Stomach smooth muscle (tissue), 2 donors: ENCODE measurements at regions not wholly inside any gene's neighbourhood (a gene's known extent, or its start where the extent isn't known, plus 50 kb on each side); places are given as distances from the start of the nearest gene placed in this dataset.

Experiments used
- H3K27ac ChIP-seq: one replicate; pipeline ENCODE4 v1.7.0; 2013; ENCODE audit warnings: mild to moderate bottlenecking, low read length, inconsistent platforms
- H3K27me3 ChIP-seq, 2 donors: one replicate each; pipeline ENCODE4 v1.7.0; 2013; ENCODE audit warnings: low read length in 2 of 2; ENCODE audit not compliant: insufficient read depth in 2 of 2, control insufficient read depth in 1 of 2
- H3K36me3 ChIP-seq, 2 donors: one replicate each; pipeline ENCODE4 v1.7.0; 2013; ENCODE audit warnings: low read length in 2 of 2; ENCODE audit not compliant: control insufficient read depth in 2 of 2, insufficient read depth in 2 of 2
- H3K4me1 ChIP-seq: one replicate; pipeline ENCODE4 v1.7.0; 2013; ENCODE audit warnings: low read length; ENCODE audit not compliant: control insufficient read depth, insufficient read depth
- H3K4me3 ChIP-seq, 2 donors: one replicate each; pipeline ENCODE4 v1.7.0; 2013; ENCODE audit warnings: low read length in 2 of 2
- H3K9ac ChIP-seq, 2 donors: one replicate each; pipeline ENCODE4 v1.7.0; 2013; ENCODE audit warnings: low read length in 2 of 2, mild to moderate bottlenecking in 1 of 2
- H3K9me3 ChIP-seq, 2 donors: one replicate each; pipeline ENCODE4 v1.7.0; 2013; ENCODE audit warnings: low read length in 2 of 2; ENCODE audit not compliant: control insufficient read depth in 2 of 2
- donor health status: healthy.
- donor health status: Pancreatic carcinoma.

GRCh38 chr7:91517201-91517785, 253.1 kb downstream of the FZD1 start:
- H3K27me3 ChIP-seq, result no peaks in the 10 kb centered on the region
- H3K36me3 ChIP-seq, result no peaks in the 10 kb centered on the region

GRCh38 chr7:91518058-91518457, 253.8 kb downstream of the FZD1 start:
- Histone ChIP-seq H3K27ac (no peak overlapping the region), H3K36me3 (no peaks in the 10 kb centered on the region), H3K4me1 (no peaks in the 10 kb centered on the region), H3K4me3 (no peak overlapping the region), H3K27me3 (no peaks in the 10 kb centered on the region), H3K9ac (no peak overlapping the region), H3K9me3 (no peaks in the 10 kb centered on the region)

More at GRCh38 chr7:91517201-91517785, 253.1 kb downstream of the FZD1 start:
- Histone ChIP-seq H3K9me3 (no peaks in the 10 kb centered on the region), H3K9ac (no peak overlapping the region), H3K27ac (no peak overlapping the region), H3K4me1 (no peaks in the 10 kb centered on the region), H3K4me3 (no peak overlapping the region)

- Histone ChIP-seq H3K4me1 (no peaks in the 10 kb centered on the region), H3K36me3 (no peaks in the 10 kb centered on the region), H3K9ac (no peak overlapping the region), H3K27ac (no peak overlapping the region), H3K9me3 (no peaks in the 10 kb centered on the region), H3K27me3 (no peaks in the 10 kb centered on the region), H3K4me3 (no peak overlapping the region)
Observed at GRCh38 chr7:91519241-91520158, 255.3 kb downstream of the FZD1 start.

- Histone ChIP-seq H3K36me3 (no peaks in the 10 kb centered on the region), H3K9me3 (no peaks in the 10 kb centered on the region), H3K9ac (no peak overlapping the region), H3K4me1 (no peaks in the 10 kb centered on the region), H3K4me3 (no peak overlapping the region), H3K27ac (no peak overlapping the region), H3K27me3 (no peaks in the 10 kb centered on the region)
Observed at GRCh38 chr7:91520645-91521044, 256.4 kb downstream of the FZD1 start.

- Histone ChIP-seq H3K27me3 (no peaks in the 10 kb centered on the region), H3K36me3 (no peaks in the 10 kb centered on the region)
Observed at GRCh38 chr7:91526404-91526803, 262.2 kb downstream of the FZD1 start.

GRCh38 chr7:91527460-91527859, 263.2 kb downstream of the FZD1 start:
- Histone ChIP-seq H3K27me3 (no peaks in the 10 kb centered on the region), H3K36me3 (no peaks in the 10 kb centered on the region), H3K9ac (no peak overlapping the region), H3K27ac (no peak overlapping the region), H3K9me3 (no peaks in the 10 kb centered on the region), H3K4me3 (no peak overlapping the region), H3K4me1 (no peaks in the 10 kb centered on the region)

More at GRCh38 chr7:91526404-91526803, 262.2 kb downstream of the FZD1 start:
- Histone ChIP-seq H3K27ac (no peak overlapping the region), H3K9me3 (no peaks in the 10 kb centered on the region), H3K4me1 (no peaks in the 10 kb centered on the region), H3K9ac (no peak overlapping the region), H3K4me3 (no peak overlapping the region)

- H3K27me3 ChIP-seq, result no peaks in the 10 kb centered on the region
- no peaks in the 10 kb centered on the region for H3K4me1 ChIP-seq
- no peak overlapping the region for H3K4me3 ChIP-seq
- H3K9ac ChIP-seq, result no peak overlapping the region
- H3K36me3 ChIP-seq, result no peaks in the 10 kb centered on the region
- H3K9me3 ChIP-seq, result no peaks in the 10 kb centered on the region
- no peak overlapping the region for H3K27ac ChIP-seq
Observed at GRCh38 chr7:91533996-91534395, 269.8 kb downstream of the FZD1 start.

- no peak overlapping the region for H3K4me3 ChIP-seq
- H3K9ac ChIP-seq, result no peak overlapping the region
- no peaks in the 10 kb centered on the region for H3K36me3 ChIP-seq
- no peaks in the 10 kb centered on the region for H3K9me3 ChIP-seq
- no peak overlapping the region for H3K27ac ChIP-seq
- H3K4me1 ChIP-seq, result no peaks in the 10 kb centered on the region
- H3K27me3 ChIP-seq, result no peaks in the 10 kb centered on the region
Observed at GRCh38 chr7:91537260-91538152, 273.3 kb downstream of the FZD1 start.

- Histone ChIP-seq H3K27ac (no peak overlapping the region), H3K36me3 (no peaks in the 10 kb centered on the region), H3K27me3 (no peaks in the 10 kb centered on the region), H3K9me3 (no peaks in the 10 kb centered on the region), H3K4me3 (no peak overlapping the region), H3K4me1 (no peaks in the 10 kb centered on the region), H3K9ac (no peak overlapping the region)
Observed at GRCh38 chr7:91541641-91542040, 277.4 kb downstream of the FZD1 start.

- no peaks in the 10 kb centered on the region for H3K27me3 ChIP-seq
Observed at GRCh38 chr7:91543646-91544045, 279.4 kb downstream of the FZD1 start.

More at GRCh38 chr7:91543646-91544045, 279.4 kb downstream of the FZD1 start:
- H3K9ac ChIP-seq, result no peak overlapping the region
- no peaks in the 10 kb centered on the region for H3K36me3 ChIP-seq
- no peaks in the 10 kb centered on the region for H3K4me1 ChIP-seq
- no peak overlapping the region for H3K4me3 ChIP-seq
- H3K27ac ChIP-seq, result no peak overlapping the region
- H3K9me3 ChIP-seq, result no peaks in the 10 kb centered on the region
